ENCODE measurements at regions not wholly inside any gene's neighbourhood (a gene's known extent, or its start where the extent isn't known, plus 50 kb on each side); places are given as distances from the start of the nearest gene placed in this dataset.
"Not testable (repeated sequence)": the region's sequence is repeated elsewhere in the genome, so short reads cannot be mapped to it uniquely, and the experiment has no call there.

- TF ChIP-seq CTCF (conservative IDR thresholded peaks at IDR 0.05; ENCODE audit: low read depth), result no peak
- H3K27ac ChIP-seq, result no peak overlapping the region
- POLR2A ChIA-PET (ENCODE audit: low non-redundant PET), result no interaction called here
- no peak for DNase-seq (ENCODE audit: low spot score)
- CTCF ChIA-PET, result interaction anchor here (0.6 kb wide), 1 partner anchor 538 kb away, joined by 5 read pairs; no protein-coding TSS in a partner anchor
These were observed 168.6 kb downstream of the INHBB start for GRCh38 chr2:120514521-120514920.

- CTCF ChIA-PET, result interaction anchor here (0.6 kb wide), 1 partner anchor 450 kb away, joined by 3 read pairs; no protein-coding TSS in a partner anchor
- POLR2A ChIA-PET (ENCODE audit: low non-redundant PET); DNase-seq (ENCODE audit: low spot score); H3K27ac ChIP-seq: not testable (repeated sequence)
These were observed 169.3 kb downstream of the INHBB start for GRCh38 chr2:120515066-120515758.

DNA sequence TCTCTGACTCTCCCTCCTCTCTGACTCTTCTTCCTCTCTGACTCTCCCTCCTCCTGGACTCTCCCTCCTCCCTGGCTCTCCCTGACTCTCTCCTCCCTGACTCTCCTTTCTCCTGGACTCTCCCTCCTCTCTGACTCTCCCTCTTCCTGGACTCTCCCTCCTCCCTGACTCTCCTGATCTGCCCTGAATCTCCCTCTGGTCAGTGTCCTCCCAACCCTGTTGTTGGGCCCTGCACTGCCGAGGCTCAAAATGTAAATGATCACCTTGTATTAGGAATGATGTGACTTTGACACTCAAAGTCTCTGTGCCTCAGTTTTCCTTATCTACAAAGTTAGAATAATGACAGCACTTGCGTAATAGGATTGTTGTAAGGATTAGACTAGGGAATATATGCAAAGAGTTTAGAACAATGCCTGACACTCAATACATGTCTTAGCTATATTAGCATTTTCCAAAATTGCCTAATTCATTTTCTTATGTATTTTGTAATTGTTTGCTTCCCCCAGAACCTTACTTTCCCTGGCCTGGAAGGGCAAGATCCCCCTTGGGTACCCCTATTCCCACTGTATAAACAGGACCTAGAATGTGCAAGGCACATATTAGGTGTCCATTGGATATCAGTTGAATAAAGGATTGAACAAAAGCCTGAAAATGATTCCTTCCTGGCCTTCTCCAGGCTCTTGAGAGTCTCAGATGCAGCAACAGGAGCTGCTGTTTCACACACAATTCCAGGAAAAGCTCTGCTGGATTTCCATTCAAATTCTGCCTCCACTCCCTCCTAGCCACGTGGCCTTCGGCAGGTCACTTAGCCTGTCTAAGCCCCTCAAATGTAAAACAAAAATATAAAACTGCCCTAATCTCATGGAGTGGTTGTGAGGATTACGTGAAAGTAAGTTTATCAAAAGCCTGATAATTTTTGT, 170.1 kb downstream of the INHBB start:
- TF ChIP-seq CTCF (conservative IDR thresholded peaks at IDR 0.05; ENCODE audit: low read depth), result no peak
- no peak overlapping the region for H3K27ac ChIP-seq
- ChIA-PET POLR2A (ENCODE audit: low non-redundant PET) (no interaction called here), CTCF (interaction anchor here (1.0 kb wide), 1 partner anchor 11 kb away, joined by 3 read pairs; no protein-coding TSS in a partner anchor)
- no peak for DNase-seq (ENCODE audit: low spot score)

- no peak for TF ChIP-seq CTCF (conservative IDR thresholded peaks at IDR 0.05; ENCODE audit: low read depth)
- ChIA-PET CTCF (interaction anchor here (1.0 kb wide), 1 partner anchor 12 kb away, joined by 3 read pairs; no protein-coding TSS in a partner anchor), POLR2A (ENCODE audit: low non-redundant PET) (no interaction called here)
- DNase-seq (ENCODE audit: low spot score), result no peak
- no peak overlapping the region for H3K27ac ChIP-seq
These were observed 170.9 kb downstream of the INHBB start for GRCh38 chr2:120516679-120517314.

GRCh38 chr2:120517751-120518469, 172.0 kb downstream of the INHBB start:
- no peak for TF ChIP-seq CTCF (conservative IDR thresholded peaks at IDR 0.05; ENCODE audit: low read depth)
- H3K27ac ChIP-seq, result no peak overlapping the region
- ChIA-PET CTCF (interaction anchor here (1.0 kb wide), 1 partner anchor 9 kb away, joined by 3 read pairs; no protein-coding TSS in a partner anchor), POLR2A (ENCODE audit: low non-redundant PET) (no interaction called here)
- no peak for DNase-seq (ENCODE audit: low spot score)

DNA sequence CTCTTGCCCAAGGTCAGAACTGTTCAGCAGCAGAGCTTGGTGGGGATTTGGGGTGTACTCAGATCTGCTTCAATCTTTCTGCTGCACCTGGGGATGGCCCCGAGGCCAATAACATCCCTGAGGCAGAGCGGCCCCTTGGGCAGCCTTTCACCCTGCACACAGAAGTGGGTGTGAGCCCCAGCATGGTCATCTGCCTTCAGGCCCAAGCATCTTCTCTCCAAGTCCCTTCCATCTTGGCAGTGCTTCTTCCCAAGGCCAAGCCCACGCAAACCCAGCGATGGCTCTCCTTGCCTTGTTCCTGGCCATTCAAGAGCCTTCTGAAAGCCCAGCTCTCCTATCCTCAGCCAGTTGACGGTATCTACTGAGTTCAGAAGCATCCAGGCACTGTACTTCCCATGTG, 172.9 kb downstream of the INHBB start:
- no peak for DNase-seq (ENCODE audit: low spot score)
- POLR2A ChIA-PET (ENCODE audit: low non-redundant PET), result no interaction called here
- no peak for TF ChIP-seq CTCF (conservative IDR thresholded peaks at IDR 0.05; ENCODE audit: low read depth)
- H3K27ac ChIP-seq, result no peak overlapping the region
- CTCF ChIA-PET, result interaction anchor here (0.6 to 1.0 kb wide), 2 partner anchors 9 to 107 kb away, joined by 3 read pairs; no protein-coding TSS in a partner anchor
